GM21576 (cell line): ENCODE measurements at regions not wholly inside any gene's neighbourhood (a gene's known extent, or its start where the extent isn't known, plus 50 kb on each side); places are given as distances from the start of the nearest gene placed in this dataset.
"Not testable (repeated sequence)": the region's sequence is repeated elsewhere in the genome, so short reads cannot be mapped to it uniquely, and the experiment has no call there.

Experiments used
- ATAC-seq: cut with Tn5 transposase; IDR thresholded peaks from one replicate; pipeline ENCODE4 v1.9.1; 2021; ENCODE audit warnings: mild to moderate bottlenecking, moderate library complexity; ENCODE audit not compliant: unreplicated experiment

DNA sequence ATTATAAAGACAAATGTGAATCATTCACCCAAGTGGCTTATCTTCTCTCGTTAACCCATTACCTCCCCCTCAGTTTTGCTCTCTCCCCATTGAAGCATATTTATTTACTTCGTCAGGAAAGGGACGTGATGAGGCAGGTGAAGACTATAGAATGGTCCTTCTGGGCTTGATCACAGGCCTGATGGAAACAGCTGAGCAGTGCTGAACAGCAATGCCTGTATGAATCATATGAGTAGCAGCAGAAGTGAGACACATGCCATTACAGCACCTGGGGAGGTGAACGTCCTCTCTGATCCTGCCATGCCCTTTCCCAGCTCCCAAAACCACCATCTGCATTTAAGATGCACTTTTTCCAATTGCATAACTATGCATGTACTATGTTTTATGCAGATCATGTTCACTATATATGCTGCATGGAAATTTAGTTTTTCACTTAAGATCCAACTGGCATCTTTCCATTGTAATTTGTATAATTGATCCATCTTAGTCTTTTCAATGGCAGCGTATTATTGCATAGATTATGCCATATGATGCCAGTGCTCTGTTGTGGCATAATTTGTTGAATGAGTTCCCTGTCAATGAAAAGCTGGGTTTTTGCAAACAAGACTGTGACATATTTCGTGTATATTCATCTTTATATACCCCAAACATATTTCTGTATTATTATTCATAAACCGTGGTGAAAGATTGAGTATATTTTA, 105.3 kb downstream of the CXCL12 start:
- no peak for ATAC-seq

DNA sequence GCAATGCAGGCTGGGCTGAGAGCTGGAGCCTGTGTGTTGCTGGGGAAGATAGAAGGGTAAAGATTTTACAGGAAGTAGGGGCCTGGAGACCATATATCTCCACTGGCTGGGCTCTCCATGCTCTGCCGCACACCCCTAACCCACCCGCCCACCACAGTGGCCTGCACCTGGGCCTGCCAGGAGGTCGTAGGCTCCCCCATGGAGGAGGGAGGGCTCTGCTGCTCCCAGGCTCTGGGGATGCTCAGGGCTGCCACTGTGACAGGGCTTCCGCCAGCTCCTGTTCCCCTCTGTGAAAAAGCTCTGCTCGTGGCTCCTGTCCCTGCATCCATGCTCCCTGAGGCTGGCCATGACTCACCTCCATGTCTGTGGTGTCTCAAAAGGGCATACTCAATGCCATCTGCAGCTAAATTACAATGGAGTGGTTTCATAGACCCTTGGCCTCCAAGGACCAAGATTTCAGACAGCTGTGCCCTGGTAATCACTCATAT, 106.0 kb downstream of the CXCL12 start:
- ATAC-seq, result no peak

DNA sequence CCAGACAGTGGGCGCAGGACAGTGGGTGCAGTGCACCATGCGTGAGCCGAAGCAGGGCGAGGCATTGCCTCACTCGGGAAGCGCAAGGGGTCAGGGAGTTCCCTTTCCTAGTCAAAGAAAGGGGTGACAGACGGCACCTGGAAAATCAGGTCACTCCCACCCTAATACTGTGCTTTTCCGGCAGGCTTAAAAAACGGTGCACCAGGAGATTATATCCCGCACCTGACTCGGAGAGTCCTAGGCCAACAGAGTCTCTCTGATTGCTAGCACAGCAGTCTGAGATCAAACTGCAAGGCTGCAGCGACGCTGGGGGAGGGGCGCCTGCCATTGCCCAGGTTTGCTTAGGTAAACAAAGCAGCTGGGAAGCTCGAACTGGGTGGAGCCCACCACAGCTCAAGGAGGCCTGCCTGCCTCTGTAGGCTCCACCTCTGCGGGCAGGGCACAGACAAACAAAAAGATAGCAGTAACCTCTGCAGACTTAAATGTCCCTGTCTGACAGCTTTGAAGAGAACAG, 116.4 kb downstream of the CXCL12 start:
- not testable (repeated sequence) for ATAC-seq

DNA sequence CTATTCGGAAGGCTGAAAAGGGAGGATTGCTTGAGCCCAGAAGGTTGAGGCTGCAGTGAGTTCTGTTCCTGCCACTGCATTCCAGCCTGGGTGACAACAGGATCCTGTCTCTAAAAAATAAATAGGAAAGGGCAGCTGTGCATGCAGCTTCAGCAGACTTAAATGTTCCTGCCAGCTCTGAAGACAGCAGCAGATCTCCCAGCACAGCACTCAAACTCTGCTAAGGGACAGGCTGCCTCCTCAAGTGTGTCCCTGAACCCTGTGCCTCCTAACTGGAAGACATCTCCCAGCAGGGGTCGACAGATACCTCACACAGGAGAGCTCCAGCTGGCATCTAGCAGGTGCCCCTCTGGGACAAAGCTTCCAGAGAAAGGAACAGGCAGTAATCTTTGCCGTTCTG, 117.9 kb downstream of the CXCL12 start:
- no peak for ATAC-seq

DNA sequence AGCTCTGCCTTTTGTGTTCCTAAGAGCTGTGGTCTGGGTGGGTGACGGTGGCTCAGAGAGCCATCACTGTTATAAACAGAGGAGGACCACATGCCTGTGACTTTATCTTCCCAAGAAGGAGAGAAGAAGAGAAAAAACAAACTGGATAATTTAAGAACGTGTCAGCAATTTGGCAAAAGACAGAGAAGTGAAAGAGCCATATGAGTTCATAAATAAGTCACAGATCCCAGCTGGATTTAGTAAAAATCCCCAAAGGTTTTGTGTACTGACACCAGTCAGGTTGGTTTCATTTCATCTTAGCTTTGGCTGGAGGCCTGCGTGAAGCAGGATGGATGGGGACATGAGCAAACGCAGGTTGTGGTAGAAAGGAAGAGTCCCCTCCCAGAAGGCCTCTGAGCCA, 120.7 kb downstream of the CXCL12 start:
- ATAC-seq, result no peak

DNA sequence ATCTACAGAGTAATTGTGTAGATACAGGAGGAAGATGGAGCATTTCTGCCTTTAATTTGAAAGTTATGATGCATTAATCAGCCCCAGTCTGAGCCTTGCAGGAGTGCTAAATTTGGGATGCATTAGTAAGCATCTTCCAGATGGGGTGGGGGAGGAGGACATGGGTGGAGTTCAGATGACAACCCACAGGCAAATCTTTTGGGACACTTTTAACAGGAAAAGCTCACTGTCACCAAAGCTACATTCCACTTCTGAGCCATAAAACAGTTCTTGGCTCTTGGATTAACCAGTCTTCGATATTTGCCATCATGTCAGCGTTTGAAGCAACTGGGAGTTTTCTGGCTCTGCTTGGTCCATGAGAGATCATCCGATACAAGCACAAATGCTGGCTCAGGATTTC, 121.1 kb downstream of the CXCL12 start:
- ATAC-seq, result no peak

DNA sequence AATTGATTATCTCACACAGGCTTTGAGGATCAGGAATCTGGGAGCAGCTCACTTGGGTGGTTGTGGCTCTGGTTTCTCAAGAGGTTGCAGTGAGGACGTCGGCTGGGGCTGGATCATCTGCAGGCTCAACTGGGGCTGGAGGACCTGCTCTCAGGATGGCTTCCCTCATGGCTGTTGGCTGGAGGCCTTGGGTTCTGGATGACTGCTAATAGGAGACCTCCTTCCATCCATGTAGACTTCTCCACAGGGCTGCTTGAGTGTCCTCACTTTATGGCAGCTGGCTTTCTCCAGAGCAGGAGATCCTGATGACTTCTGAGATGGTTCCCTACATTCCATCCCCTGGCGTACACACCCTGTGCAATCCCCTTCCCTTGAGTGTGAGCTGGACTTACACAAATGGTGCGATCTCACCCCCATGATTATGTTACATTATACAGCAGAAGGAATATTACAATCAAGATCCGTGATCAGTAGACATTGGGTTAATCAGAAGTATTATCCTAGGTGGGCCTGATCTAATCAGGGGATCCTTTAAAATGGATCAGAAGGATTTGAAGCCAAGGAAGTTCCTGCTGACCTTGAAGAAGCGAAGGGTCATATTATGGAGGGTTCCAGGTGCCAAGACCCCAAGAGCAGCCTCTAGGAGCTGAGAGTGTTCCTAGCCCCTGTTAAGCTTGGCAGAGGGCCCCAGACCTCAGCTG, 122.2 kb downstream of the CXCL12 start:
- ATAC-seq, result no peak

DNA sequence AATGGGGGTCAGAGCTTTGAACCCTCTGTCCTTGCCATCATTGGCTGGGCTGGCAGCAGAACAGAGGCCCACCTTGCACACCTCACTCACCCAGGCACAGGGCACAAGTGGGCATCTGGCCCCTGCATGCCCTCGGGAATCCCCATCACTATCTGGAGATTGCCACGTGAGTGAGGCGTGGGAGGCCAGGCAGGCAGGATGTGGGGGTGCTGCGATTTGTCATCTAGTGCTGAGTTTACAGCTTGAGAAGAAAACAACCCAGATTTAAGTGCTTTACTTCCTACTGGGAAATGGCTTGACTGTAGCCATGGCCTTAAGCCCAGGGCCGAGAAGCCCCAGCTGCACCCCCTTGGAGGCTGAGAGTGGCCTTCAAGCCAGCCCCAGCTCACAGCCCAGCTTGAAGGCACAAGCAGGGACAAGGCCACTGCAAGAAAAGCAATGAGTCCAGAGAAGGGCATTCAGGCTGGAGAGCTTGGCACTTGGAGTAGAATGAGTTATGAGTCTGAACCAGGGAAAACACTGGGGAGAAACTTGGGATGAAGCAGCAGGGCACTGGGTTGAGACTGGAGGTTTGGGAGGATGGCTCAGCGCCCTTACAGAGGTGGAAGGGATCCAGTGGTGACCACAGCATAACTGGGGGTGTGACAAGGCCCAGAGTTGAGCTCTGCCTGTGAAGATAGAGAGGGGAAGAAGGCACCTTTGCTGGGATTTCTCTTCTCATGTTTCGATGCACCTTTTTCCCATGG, 123.0 kb downstream of the CXCL12 start:
- ATAC-seq, result no peak

DNA sequence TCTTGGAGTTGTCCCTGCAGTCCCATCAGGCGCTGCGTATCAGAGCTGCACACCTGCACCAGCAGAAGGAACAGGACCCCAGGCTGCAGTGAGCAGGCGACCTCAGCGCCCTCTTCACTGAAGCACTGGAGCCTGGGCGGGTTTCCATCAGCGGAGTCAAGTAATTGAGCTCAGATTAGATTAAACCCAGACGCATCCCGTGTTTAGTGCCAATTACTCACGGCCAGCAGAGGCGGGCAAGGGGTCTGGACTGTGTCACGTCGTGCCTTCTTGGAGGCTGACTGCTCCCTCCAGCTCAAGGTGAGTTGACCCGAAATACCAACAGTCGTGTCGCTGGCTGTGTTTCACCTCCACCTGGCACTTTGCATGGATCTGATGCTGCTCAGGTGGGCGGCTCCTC, 123.6 kb downstream of the CXCL12 start:
- no peak for ATAC-seq

DNA sequence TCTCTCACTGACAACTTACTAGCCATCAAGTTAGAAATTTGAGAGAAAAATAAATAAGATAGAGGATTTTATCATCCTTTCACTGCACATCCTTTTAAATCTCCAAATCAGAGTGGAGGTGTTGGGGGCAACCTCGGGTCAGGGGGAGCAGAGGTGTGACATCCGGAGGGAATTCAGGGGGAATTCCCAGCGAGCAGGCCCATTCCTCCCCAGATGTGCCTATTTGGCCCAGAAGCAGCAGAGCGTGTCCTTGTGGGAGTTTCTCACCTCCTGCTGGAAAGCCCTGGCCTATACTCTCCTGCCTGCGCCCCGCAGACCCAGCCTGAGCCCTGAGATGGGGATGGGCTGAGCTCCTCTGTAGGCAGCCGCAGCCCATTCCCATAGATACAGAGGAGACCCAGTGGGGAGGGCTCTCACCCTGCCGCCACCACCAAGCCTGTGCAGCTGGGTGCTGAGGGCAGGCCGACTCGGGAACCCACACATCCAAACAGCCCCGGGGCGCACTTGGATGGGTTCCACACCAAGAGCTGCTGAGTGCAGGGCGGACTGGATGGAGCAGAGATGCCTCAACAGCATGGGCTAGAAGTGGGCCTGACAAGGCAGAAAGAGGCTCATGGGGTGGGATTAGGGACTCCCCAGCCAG, 124.5 kb downstream of the CXCL12 start:
- no peak for ATAC-seq

DNA sequence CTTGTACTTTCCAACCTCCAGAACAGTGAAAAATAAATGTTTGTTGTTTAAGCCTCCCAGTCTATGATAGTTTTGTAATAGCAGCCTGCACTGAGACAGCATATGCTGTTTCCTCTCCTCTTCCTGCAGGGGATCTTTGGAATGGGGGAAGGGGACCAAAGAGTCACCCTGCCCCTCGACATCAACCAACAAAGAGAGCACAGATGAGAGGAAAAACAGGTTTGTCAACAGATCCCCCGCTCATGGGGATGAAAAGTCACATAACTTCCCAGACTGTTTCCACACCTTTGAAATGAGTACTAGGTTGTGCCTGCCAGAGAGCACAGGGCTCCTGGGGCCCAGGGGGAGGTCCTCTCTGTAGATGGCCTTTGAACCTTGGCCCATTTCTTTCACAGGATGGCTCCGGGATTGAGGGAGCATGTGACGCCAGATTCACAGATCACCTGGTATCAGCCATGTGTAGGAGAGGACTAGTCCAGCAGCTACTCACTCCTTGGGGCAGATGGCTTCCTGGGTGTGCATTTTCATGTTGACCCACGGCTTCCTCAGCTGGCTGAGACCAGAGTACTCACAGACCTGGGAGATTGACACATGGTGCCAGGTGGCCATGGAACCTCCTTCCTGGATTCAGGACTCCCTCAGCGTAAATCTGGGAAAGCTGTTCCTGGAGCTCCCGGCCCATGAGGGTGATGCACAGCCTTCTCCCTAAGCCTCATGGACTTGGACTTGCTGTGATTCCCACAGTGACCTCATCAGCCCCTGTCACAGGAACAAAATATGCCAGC, 125.6 kb downstream of the CXCL12 start:
- ATAC-seq, result no peak

DNA sequence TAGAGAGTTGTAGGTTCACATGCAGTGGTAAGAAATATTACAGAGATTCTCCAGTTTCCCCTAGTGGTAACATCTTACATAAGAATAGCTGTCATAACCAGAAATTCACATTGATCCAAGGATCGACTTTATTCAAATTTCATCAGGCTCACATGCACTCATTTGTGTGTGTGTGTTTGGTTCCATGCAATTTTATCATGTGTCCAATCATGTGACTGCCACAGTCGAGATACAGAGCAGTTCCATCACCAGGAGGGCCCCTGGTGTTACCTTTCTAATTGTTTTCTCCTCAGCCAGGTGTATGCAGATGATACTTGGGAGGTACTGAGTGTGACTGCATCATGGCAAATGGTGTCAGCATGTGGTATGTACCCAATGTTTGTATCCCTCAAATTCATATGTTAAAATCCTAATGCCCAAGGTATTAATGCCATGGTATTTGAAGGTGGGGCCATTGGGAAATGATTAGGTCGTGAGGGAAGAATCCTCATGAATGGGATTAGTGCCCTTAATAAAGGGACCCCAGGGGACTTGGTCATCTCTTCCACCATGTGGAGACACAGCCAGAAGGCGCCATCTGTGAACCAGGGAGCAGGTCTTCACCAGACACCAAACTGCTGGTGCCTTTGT, 126.3 kb downstream of the CXCL12 start:
- no peak for ATAC-seq

DNA sequence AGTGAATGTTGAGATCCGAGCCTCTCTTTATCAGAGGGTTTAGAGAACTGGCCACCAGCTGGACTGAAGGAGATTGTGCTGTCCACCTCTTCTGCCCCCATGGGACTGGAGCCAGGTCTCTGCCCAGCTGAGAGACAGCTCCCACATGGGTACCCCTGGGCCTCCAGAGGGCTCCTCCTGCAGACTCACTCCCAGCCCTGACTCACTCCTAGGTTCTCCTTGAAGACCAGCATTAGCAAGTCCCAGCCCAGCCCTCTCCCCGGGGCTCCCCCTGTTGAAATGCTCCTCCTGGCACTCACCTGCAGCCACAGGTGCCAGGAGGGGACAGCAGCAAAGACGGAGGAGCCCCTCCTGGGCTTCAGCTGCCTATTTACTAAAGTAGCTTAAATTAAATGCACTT, 126.9 kb downstream of the CXCL12 start:
- no peak for ATAC-seq

DNA sequence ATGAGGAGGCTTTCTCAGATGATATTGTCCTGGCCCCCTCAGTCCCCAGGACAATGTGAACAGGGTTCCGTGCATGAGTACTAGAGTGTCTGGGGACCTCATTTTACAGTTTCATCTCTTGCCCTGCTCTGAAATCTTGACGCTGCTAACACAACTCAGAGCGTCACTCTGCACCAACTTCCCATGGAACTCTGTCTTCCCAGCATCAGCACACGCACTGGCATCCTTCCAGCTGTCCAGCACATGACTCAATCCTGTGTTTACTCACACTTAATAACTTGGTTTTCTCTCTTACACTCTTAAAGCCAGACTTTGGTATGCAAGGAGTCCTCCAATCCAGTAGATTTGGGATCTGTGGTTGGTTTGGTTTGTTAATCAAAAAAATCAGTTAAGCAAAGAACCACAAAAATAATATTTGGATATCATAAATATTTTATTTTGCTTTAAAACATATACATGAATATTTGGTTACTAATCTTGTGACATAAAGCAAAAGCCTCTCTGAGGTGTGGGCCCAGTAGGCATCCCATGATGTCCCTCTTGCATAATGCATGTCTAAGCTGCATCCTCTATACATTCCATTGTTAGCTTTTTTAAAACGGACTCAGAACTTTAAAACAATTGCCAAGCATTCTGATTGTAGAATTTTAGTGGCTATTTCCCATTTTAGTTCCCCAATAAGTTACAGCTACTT, 131.0 kb downstream of the CXCL12 start:
- no peak for ATAC-seq

DNA sequence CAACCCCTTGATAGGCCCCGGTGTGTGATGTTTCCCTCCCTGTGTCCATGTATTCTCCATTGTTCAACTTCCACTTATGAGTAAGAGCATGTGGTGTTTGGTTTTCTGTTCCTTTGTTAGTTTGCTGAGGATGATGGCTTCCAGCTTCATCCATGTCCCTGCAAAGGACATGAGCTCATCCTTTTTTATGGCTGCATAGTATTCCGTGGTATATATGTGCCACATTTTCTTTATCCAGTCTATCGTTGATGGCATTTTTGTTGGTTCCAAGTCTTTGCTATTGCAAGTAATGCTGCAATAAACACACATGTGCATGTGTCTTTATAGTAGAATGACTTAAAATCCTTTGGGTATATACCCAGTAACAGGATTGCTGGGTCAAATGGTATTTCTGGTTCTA, 132.3 kb downstream of the CXCL12 start:
- not testable (repeated sequence) for ATAC-seq

DNA sequence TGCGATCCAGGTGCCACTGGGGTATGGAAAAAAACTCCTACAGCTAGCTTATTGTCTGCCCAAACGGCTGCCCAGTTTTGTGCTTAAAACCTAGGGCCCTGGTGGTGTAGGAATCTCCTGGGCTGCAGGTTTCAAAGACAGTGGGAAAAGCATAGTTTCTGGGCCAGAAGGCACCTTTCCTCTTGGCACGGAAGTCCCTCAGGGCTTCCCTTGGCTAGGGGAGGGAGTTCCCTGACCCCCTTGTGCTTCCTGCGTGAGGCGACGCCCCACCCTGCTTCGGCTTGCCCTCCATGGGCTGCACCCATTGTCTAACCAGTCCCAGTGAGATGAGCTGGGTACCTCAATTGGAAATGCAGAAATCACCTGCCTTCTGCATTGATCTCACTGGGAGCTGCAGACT, 135.0 kb downstream of the CXCL12 start:
- not testable (repeated sequence) for ATAC-seq

DNA sequence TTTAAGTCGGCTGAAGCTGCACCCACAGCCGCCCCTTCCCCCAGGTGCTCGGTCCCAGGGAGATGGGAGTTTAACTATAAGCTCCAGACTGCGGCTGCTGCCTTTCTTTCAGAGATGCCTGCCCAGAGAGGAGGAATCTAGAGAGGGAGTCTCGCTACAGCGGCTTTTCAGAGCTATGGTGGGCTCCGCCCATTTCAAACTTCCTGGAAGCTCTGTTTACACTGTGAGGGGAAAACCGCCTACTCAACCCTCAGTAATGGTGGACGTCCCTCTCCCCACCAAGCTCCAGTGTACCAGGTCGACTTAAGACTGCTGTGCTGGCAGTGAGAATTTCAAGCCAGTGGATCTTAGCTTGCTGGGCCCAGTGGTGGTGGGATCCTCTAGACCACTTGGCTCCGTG, 135.4 kb downstream of the CXCL12 start:
- no peak for ATAC-seq

DNA sequence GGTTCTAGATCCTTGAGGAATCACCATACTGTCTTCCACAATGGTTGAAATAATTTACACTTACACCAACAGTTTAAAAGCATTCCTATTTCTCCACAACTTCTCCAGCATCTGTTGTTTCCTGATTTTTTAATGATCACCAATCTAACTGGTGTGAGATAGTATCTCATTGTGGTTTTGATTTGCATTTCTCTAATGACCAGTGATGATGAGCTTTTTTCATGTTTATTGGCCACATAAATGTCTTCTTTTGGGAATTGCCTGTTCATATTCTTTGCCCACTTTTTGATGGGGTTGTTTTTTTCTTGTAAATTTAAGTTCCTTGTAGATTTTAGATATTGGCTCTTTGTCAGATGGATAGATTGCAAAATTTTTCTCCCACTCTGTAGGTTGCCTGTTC, 138.2 kb downstream of the CXCL12 start:
- not testable (repeated sequence) for ATAC-seq

DNA sequence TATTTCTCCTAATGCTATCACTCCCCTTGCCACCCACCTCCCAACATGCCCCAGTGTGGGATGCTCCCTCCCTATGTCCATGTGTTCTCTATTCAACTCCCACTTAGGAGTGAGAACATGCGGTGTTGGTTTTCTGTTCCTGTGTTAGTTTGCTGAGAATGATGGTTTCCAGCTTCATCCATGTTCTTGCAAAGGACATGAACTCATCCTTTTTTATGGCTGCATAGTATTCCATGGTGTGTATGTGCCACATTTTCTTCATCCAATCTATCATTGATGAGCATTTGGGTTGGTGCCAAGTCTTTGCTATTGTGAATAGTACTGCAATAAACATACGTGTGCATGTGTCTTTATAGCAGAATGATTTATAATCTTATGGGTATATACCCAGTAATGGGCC, 138.6 kb downstream of the CXCL12 start:
- ATAC-seq, result not testable (repeated sequence)
